ENCODE measurements at regions not wholly inside any gene's neighbourhood (a gene's known extent, or its start where the extent isn't known, plus 50 kb on each side); places are given as distances from the start of the nearest gene placed in this dataset.

DNA sequence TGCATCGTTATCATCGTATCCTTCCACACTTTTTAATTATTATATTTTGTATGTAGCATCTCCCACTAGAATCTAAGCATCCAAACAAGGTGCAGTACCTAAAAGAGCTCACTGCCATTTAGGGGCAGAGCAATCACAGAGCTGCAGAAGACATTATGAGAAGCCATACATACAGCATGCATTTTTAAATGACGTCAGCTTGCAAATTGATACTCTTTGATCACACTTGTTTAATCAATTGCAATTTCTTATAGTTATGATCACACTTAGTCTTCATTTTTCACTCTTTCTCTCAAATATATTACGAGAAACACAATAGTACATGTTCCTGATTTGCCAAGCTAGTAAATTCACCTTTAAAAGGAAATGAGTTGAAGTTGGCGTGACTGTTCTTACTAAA lies 753.3 kb upstream of the LRRN3 start:
- DNase-seq, result no peak

DNA sequence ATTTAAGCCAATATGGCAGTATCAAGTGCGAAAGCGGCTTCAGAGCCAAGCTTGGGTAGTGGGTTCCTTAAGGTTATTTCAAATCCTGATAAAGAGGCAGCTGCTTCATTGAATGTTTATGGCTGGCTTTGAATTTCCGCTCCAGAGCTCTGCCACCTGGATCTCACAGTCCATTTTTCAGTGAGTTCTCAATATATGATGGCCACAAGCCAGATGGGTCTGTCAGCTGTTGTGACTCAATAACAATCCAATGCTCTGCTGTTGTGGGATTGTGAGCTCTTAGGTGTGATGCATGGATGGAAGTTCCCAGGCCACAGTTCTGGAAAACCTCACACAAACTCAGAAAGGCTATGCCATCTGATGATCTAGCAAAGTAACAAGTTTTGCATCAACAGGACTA lies 743.8 kb upstream of the LRRN3 start:
- DNase-seq, result peak; percentile 36

- no peak for DNase-seq
Measured at GRCh38 chr7:110356438-110356837, 734.5 kb upstream of the LRRN3 start.

- no peak for DNase-seq
Measured at GRCh38 chr7:110358028-110358427, 732.9 kb upstream of the LRRN3 start.

GRCh38 chr7:110371709-110372108 lies 719.2 kb upstream of the LRRN3 start:
- DNase-seq, result no peak

DNA sequence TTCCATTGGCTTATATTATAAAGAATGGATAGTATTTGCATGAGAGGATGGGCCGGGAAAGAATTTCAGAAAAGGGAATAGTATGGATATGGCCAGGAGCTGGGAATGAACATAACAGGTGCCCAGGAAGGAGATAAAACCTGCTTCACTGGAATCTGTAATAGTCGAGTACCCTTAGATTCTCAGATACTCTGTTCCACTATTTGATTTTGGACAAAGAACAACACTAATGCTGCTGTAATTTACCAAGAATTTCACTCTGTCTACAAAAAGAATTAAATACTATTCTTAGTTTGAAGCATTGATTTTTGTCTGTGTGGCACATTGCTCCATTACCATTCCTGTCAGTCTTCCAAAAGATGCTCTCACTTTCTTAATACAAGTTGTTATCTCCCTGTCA lies 718.2 kb upstream of the LRRN3 start:
- DNase-seq, result no peak

GRCh38 chr7:110373416-110373815 lies 717.5 kb upstream of the LRRN3 start:
- DNase-seq, result no peak

DNA sequence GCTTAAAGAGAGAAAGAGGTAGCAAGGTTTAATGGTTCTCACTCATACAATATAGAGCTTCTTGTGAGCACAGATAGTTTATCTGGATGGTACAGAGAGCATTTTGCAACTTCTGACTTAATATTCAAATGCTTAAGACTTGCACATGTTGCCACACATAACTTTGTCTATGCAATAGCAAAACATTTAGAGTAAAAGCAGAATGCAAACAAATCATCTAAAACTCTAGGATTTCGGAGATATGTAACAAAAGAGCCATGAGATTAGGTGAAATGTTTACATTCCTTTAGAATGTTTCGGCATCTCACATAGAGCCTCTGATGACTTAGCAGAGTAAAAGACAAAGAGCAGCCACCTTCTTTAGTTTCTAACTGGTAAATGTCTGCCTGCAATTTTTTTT lies 717.1 kb upstream of the LRRN3 start:
- no peak for DNase-seq

- no peak for DNase-seq
Measured at GRCh38 chr7:110375068-110375467, 715.9 kb upstream of the LRRN3 start.

GRCh38 chr7:110382736-110383135 lies 708.2 kb upstream of the LRRN3 start:
- DNase-seq, result no peak

- DNase-seq, result no peak
Measured at GRCh38 chr7:110386006-110386405, 704.9 kb upstream of the LRRN3 start.

GRCh38 chr7:110386913-110387312 lies 704.0 kb upstream of the LRRN3 start:
- no peak for DNase-seq

- DNase-seq, result no peak
Measured at GRCh38 chr7:110387689-110388088, 703.2 kb upstream of the LRRN3 start.

GRCh38 chr7:110388457-110388856 lies 702.5 kb upstream of the LRRN3 start:
- no peak for DNase-seq

- no peak for DNase-seq
Measured at GRCh38 chr7:110396021-110396420, 694.9 kb upstream of the LRRN3 start.

DNA sequence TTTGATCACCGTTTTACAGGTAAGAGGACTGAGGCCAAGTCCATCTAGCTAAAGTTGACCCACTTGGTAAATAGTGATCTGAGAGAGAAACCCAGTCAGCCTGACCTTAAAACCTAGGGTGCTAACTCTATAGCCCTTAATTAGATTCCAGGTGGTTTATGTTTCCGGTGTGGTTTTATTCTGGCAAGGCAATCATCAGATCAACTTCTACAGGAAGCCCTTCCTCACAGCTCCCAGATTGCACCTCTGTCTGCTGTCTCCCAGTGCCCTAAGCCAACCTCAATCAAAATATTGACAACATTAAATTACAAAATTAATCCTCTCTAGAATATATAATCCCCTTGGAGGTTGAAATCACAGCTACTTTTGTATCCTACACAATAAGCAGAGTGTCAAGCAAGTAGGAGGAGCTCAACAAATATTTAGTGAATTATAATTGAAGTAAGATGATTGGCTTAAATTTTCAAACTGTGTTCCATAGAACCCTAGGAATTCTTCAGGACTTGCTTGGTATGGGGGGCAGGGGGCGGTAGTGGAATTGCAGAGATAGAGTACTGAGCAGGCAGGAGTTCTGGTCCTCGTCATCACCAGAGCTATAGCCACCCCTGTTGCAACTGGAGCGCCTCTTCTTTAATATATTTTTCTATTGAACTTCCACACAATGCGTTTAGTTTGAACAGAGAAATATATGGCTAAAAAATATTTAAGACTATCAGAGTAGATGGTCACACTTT lies 692.8 kb upstream of the LRRN3 start:
- DNase-seq, result no peak

DNA sequence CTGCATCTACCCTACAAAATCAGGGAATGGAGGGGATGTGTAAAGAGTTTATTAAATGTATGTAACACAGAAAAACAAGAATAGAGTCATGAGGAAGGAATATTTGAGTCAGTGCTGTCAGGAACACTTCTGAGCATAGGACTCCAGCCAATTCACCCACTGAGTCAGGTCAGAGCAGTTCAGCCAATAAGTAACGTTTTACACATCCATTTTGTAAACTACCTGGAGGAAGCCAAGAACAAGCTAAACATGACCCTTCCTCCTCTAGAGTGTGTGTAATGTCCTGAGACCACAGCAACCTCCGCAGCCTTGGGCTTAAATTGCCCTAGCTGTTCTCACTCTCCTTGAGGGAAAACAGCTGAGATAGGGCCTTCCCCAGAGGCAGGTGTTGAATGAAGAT lies 691.5 kb upstream of the LRRN3 start:
- no peak for DNase-seq

DNA sequence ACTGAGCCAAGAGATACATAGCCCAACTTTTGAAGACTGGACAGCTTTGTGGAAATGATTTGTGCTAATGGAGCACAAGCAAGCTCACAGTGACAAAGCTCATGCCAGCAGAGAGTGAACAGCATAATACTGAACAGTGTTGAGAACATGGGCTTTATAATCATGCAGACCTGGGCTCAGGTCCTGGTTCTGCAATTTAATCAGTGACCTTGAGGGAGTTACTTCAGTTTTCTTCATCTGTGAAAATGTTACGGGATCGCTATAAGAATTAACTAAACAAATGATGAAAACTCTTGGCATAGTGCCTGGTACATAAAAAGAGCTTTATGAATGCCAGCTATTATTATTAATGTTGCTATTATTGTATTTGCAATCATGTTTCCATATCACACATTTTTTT lies 690.5 kb upstream of the LRRN3 start:
- DNase-seq, result no peak

DNA sequence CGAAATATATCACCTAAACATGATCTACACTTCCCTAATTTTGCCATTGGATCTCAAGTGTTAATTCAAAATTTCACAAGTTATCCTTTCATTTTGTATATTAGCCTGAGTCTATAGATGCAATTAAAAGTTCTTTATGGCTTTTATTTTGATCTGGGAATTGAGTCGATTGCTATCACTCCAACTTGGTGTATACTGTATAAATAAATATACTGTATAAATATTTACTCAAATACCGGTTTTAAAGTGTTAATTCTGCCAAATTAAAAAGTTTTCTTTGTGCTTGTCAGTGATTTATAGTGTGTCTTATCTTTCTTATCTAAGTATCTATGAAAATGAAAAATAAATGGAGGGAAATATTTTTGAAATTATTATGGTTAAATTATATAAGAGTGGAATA lies 683.7 kb upstream of the LRRN3 start:
- DNase-seq, result no peak

- no peak for DNase-seq
Measured at GRCh38 chr7:110407706-110408105, 683.2 kb upstream of the LRRN3 start.

GRCh38 chr7:110412614-110413013 lies 678.3 kb upstream of the LRRN3 start:
- no peak for DNase-seq

DNA sequence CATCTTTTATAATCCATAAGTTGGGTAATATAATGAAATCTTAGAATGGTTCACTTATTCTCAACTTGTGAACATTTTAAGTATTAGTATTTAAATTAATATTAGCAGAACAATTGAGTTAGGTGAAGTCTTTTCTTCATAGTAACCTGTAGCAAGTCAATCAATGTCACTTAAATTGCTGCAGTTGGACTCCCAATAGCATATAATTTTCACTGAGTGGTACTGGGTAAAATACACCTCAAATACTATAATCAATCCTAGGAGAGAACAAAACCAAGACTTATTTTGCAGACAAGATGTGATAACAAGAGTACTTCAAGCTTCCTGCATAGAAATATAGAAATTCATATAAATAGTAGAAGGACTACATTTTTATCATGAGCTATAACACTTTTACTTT lies 677.9 kb upstream of the LRRN3 start:
- DNase-seq, result no peak

DNA sequence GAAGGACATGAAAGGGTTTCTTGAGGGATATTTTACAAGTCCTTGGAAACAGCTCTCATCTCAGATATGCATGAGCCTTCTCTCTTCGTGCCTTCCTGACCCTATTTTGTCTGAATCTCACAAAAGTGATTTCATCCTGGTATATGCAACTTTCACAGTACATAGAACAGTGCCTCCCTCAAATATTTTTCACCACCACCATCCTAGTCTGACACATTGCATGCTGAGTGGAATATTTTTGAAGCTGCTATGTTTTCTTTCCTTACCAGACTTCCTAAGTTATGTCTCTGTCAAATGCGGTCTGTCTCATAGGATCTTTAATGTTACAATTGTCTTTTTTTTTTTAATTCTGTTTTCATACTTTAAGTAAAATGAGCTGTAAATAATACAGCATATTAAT lies 673.3 kb upstream of the LRRN3 start:
- no peak for DNase-seq

GRCh38 chr7:110418659-110419280 lies 672.2 kb upstream of the LRRN3 start:
- no peak for DNase-seq

DNA sequence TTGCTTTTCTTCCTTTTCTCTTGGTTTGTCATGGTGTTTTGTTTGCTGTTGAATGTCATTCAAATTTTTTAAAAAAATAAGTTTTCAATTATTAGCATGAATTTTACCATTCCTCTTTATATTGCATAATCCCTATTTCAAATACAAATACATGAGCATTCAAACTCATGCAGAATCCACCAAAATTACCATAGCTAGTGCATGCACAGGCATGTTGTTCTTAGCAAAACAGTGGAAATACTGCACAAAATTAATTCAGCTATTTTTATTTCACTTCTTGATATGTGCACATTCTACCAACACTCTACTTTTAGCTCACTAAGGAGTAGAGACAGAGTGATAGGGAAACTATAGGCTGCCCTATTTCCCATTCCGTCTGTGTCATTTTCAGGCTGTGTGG lies 670.1 kb upstream of the LRRN3 start:
- no peak for DNase-seq
